ENCODE measurements at regions not wholly inside any gene's neighbourhood (a gene's known extent, or its start where the extent isn't known, plus 50 kb on each side); places are given as distances from the start of the nearest gene placed in this dataset.
"Not testable (repeated sequence)": the region's sequence is repeated elsewhere in the genome, so short reads cannot be mapped to it uniquely, and the experiment has no call there.

- no peak overlapping the region for H3K4me3 ChIP-seq
- DNase-seq (no peak), ATAC-seq (no peak)
- no peaks in the 10 kb centered on the region for H3K27me3 ChIP-seq
- intact Hi-C loops (cut with DNase I): no loop called here
- WGBS, 2 donors: 42 to 52% methylated on average over 4 of the region's 4 CpGs
- H3K27ac ChIP-seq: no peak overlapping the region
- no peaks in the 10 kb centered on the region for H3K4me1 ChIP-seq
- H3K9me3 ChIP-seq: no peaks in the 10 kb centered on the region
- no peaks in the 10 kb centered on the region for H3K36me3 ChIP-seq
- TF ChIP-seq CTCF (IDR thresholded peaks at IDR 0.05): no peak
Observed at GRCh38 chr17:54180950-54181349, 358.2 kb downstream of the KIF2B start.

- WGBS, 2 donors: 77 to 83% methylated on average over 1 of the region's 1 CpG
Observed at GRCh38 chr17:54191261-54191660, 368.5 kb downstream of the KIF2B start.

GRCh38 chr17:54194268-54194667, 371.5 kb downstream of the KIF2B start:
- H3K4me3 ChIP-seq: no peak overlapping the region
- no peaks in the 10 kb centered on the region for H3K27me3 ChIP-seq
- DNase-seq: no peak
- no peaks in the 10 kb centered on the region for H3K4me1 ChIP-seq
- ATAC-seq: no peak
- no peaks in the 10 kb centered on the region for H3K36me3 ChIP-seq
- 49 to 60% methylated on average over 1 of the region's 1 CpG for WGBS, 2 donors
- peaks cover 0 to 8% (median 0%) of the 10 kb centered on the region in 11 donors for H3K9me3 ChIP-seq
- intact Hi-C loops (cut with DNase I): no loop called here
- TF ChIP-seq CTCF (IDR thresholded peaks at IDR 0.05): no peak
- no peak overlapping the region for H3K27ac ChIP-seq

More at GRCh38 chr17:54191261-54191660, 368.5 kb downstream of the KIF2B start:
- Histone ChIP-seq H3K36me3 (no peaks in the 10 kb centered on the region), H3K27ac (no peak overlapping the region), H3K27me3 (no peaks in the 10 kb centered on the region), H3K9me3 (peaks cover 0 to 8% (median 0%) of the 10 kb centered on the region in 11 donors), H3K4me3 (no peak overlapping the region), H3K4me1 (no peaks in the 10 kb centered on the region)
- DNase-seq (no peak), ATAC-seq (no peak)
- TF ChIP-seq CTCF (IDR thresholded peaks at IDR 0.05): no peak
- intact Hi-C loops (cut with DNase I): no loop called here

- Histone ChIP-seq H3K27ac (no peak overlapping the region), H3K27me3 (no peaks in the 10 kb centered on the region), H3K4me3 (no peak overlapping the region), H3K4me1 (no peaks in the 10 kb centered on the region), H3K36me3 (no peaks in the 10 kb centered on the region), H3K9me3 (peaks cover 0 to 4% (median 0%) of the 10 kb centered on the region in 11 donors)
- no peak for ATAC-seq
- TF ChIP-seq CTCF (IDR thresholded peaks at IDR 0.05): no peak
- no peak for DNase-seq
- WGBS, 2 donors: 87 to 88% methylated on average over 3 of the region's 3 CpGs
- intact Hi-C loops (cut with DNase I): no loop called here
Observed at GRCh38 chr17:54196751-54197150, 374.0 kb downstream of the KIF2B start.

- ATAC-seq; H3K4me3 ChIP-seq; intact Hi-C loops (cut with DNase I); H3K27me3 ChIP-seq; H3K27ac ChIP-seq; H3K4me1 ChIP-seq; H3K36me3 ChIP-seq; DNase-seq: not testable (repeated sequence)
- H3K9me3 ChIP-seq: peaks cover 0 to 13% (median 0%) of the 10 kb centered on the region in 11 donors
- WGBS, 2 donors: no CpG with 5 or more reads among the region's 2 CpGs
Observed at GRCh38 chr17:54201380-54201779, 378.7 kb downstream of the KIF2B start.

Data from heart right ventricle (tissue), 16 donors.